ENCODE measurements at regions not wholly inside any gene's neighbourhood (a gene's known extent, or its start where the extent isn't known, plus 50 kb on each side); places are given as distances from the start of the nearest gene placed in this dataset.

- TF ChIP-seq CTCF (IDR thresholded peaks at IDR 0.05), result no peak
- no peak for TF ChIP-seq POLR2A (IDR thresholded peaks at IDR 0.05)
- no peak for TF ChIP-seq POLR2AphosphoS5 (IDR thresholded peaks at IDR 0.05)
Measured at GRCh38 chr2:45093663-45094062, 84.4 kb upstream of the SIX2 start.

Data from breast epithelium (tissue), 3 donors.